ENCODE measurements at regions not wholly inside any gene's neighbourhood (a gene's known extent, or its start where the extent isn't known, plus 50 kb on each side); places are given as distances from the start of the nearest gene placed in this dataset.

DNA sequence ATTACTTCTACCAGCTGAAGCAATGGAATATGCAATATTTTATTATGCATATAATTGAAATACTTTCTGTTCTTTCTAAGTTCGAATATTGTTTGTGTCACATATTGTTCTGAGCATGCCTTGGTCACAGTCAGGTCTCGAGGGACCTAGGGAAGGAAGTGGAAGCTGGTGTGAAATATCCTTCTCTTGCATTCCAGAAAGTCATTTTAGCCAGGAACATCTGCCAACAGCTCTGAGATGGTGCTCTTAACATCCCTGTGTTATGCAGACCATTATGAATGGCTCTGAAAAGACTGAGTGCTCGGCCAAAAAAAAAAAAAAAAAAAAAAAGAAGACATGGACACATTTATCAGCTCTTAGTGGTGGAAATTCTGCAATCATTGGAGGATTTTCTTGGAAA lies 132.7 kb upstream of the JAG1 start:
- TF ChIP-seq ZFX (IDR thresholded peaks at IDR 0.05) (no peak), EZH2 (IDR thresholded peaks at IDR 0.05) (no peak), CTCF (IDR thresholded peaks at IDR 0.05 in 2 of 3, conservative IDR thresholded peaks at IDR 0.05 in 1 of 3; ENCODE audit: borderline replicate concordance in 1 of 3, insufficient read depth in 1 of 3, low read depth in 2 of 3, low read length in 2 of 3) (no peak), POLR2AphosphoS5 (IDR thresholded peaks at IDR 0.05; ENCODE audit: low read depth, low read length) (no peak), EGR1 (IDR thresholded peaks at IDR 0.05; ENCODE audit: low read depth) (no peak), CEBPB (IDR thresholded peaks at IDR 0.05; ENCODE audit: low read depth) (no peak), REST (IDR thresholded peaks at IDR 0.05; ENCODE audit: low read depth) (no peak), YY1 (IDR thresholded peaks at IDR 0.05; ENCODE audit: extremely low read depth, insufficient replicate concordance, low read depth, low read length) (no peak), ZNF274 (IDR thresholded peaks at IDR 0.05; ENCODE audit: low read depth, low read length) (no peak), POLR2A (IDR thresholded peaks at IDR 0.05; ENCODE audit: borderline replicate concordance, extremely low read depth, insufficient read depth, insufficient read length) (no peak), MAX (IDR thresholded peaks at IDR 0.05) (no peak), TCF7L2 (IDR thresholded peaks at IDR 0.05; ENCODE audit: borderline replicate concordance, extremely low read depth, insufficient read depth, insufficient read length) (no peak), RAD21 (IDR thresholded peaks at IDR 0.05; ENCODE audit: low read depth) (no peak)
